ENCODE measurements at regions not wholly inside any gene's neighbourhood (a gene's known extent, or its start where the extent isn't known, plus 50 kb on each side); places are given as distances from the start of the nearest gene placed in this dataset.

GRCh38 chr1:57943365-57943764 is 519.5 kb upstream of the DAB1 start:
- H3K4me3 ChIP-seq (ENCODE audit: low read depth, low read length) = no peak overlapping the region
- no peak for TF ChIP-seq CTCF (IDR thresholded peaks at IDR 0.05; ENCODE audit: insufficient read depth, low read depth, low read length, missing control alignments)
- no peak for DNase-seq (ENCODE audit: low read depth)

- no peak overlapping the region for H3K4me3 ChIP-seq (ENCODE audit: low read depth, low read length)
- no peak for TF ChIP-seq CTCF (IDR thresholded peaks at IDR 0.05; ENCODE audit: insufficient read depth, low read depth, low read length, missing control alignments)
- DNase-seq (ENCODE audit: low read depth) = no peak
These were observed 510.9 kb upstream of the DAB1 start for GRCh38 chr1:57934745-57935144.

GRCh38 chr1:57927003-57927402 is 503.1 kb upstream of the DAB1 start:
- no peak for TF ChIP-seq CTCF (IDR thresholded peaks at IDR 0.05; ENCODE audit: insufficient read depth, low read depth, low read length, missing control alignments)
- no peak for DNase-seq (ENCODE audit: low read depth)
- no peak overlapping the region for H3K4me3 ChIP-seq (ENCODE audit: low read depth, low read length)

- TF ChIP-seq CTCF (IDR thresholded peaks at IDR 0.05; ENCODE audit: insufficient read depth, low read depth, low read length, missing control alignments) = no peak
- no peak overlapping the region for H3K4me3 ChIP-seq (ENCODE audit: low read depth, low read length)
- DNase-seq (ENCODE audit: low read depth) = no peak
These were observed 502.2 kb upstream of the DAB1 start for GRCh38 chr1:57926025-57926552.

GRCh38 chr1:57925226-57925625 is 501.4 kb upstream of the DAB1 start:
- no peak overlapping the region for H3K4me3 ChIP-seq (ENCODE audit: low read depth, low read length)
- no peak for DNase-seq (ENCODE audit: low read depth)
- no peak for TF ChIP-seq CTCF (IDR thresholded peaks at IDR 0.05; ENCODE audit: insufficient read depth, low read depth, low read length, missing control alignments)

- no peak overlapping the region for H3K4me3 ChIP-seq (ENCODE audit: low read depth, low read length)
- no peak for DNase-seq (ENCODE audit: low read depth)
- no peak for TF ChIP-seq CTCF (IDR thresholded peaks at IDR 0.05; ENCODE audit: insufficient read depth, low read depth, low read length, missing control alignments)
These were observed 498.3 kb upstream of the DAB1 start for GRCh38 chr1:57922130-57922529.

GRCh38 chr1:57916041-57916440 is 492.2 kb upstream of the DAB1 start:
- DNase-seq (ENCODE audit: low read depth) = no peak
- TF ChIP-seq CTCF (IDR thresholded peaks at IDR 0.05; ENCODE audit: insufficient read depth, low read depth, low read length, missing control alignments) = no peak

More at GRCh38 chr1:57916041-57916440, 492.2 kb upstream of the DAB1 start:
- no peak overlapping the region for H3K4me3 ChIP-seq (ENCODE audit: low read depth, low read length)
